ENCODE measurements at regions not wholly inside any gene's neighbourhood (a gene's known extent, or its start where the extent isn't known, plus 50 kb on each side); places are given as distances from the start of the nearest gene placed in this dataset.
A peak's percentile ranks its signal among the peaks of the same experiment; 100 is the strongest.

DNA sequence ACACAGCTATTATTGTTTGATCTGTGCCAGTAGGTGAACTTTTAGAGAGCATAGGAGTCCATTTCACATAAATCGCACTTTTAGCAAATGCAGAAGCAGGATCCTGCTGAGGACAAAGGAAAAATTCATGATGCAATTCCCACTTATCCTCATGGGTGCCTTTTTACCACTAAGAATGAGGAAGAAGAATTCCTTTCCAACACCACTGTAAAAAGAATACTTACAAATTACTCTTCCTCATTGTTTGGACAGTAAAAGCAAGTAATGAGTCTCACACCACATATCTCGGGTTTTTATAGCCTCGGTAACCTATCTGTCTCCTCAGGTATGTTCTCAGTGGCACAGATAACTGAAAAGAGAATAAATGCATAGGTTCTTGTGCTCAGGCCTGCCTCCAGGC is 238.5 kb downstream of the MTX2 start:
- TF ChIP-seq, protein P1, sequence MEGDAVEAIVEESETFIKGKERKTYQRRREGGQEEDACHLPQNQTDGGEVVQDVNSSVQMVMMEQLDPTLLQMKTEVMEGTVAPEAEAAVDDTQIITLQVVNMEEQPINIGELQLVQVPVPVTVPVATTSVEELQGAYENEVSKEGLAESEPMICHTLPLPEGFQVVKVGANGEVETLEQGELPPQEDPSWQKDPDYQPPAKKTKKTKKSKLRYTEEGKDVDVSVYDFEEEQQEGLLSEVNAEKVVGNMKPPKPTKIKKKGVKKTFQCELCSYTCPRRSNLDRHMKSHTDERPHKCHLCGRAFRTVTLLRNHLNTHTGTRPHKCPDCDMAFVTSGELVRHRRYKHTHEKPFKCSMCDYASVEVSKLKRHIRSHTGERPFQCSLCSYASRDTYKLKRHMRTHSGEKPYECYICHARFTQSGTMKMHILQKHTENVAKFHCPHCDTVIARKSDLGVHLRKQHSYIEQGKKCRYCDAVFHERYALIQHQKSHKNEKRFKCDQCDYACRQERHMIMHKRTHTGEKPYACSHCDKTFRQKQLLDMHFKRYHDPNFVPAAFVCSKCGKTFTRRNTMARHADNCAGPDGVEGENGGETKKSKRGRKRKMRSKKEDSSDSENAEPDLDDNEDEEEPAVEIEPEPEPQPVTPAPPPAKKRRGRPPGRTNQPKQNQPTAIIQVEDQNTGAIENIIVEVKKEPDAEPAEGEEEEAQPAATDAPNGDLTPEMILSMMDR (IDR thresholded peaks at IDR 0.05): no peak
- TF ChIP-seq POLR2A (IDR thresholded peaks at IDR 0.05): no peak
- peak in 1 of 2 donors; percentile 31 for TF ChIP-seq EP300 (IDR thresholded peaks at IDR 0.05)
